GM12878 (cell line): ENCODE measurements at regions not wholly inside any gene's neighbourhood (a gene's known extent, or its start where the extent isn't known, plus 50 kb on each side); places are given as distances from the start of the nearest gene placed in this dataset.

ENCODE experiments used
- ATAC-seq: fragments of 200-7000 bp; cut with Tn5 transposase; 3 replicates; pipeline ENCODE4 v1.9.1; 2020; ENCODE audit warnings: mild to moderate bottlenecking, moderate library complexity
- BruUV-seq: library from RNA; stranded (reverse); fragments of 400-500 nt; replicated peaks from 2 replicates; lab custom pipeline; 2021; lab: Mats Ljungman, UMichigan
- CTCF ChIA-PET: fragments of 300-600 bp; sonication (Branson Sonifier 250); formaldehyde crosslinking; extraction: SDS; loops from one replicate; lab custom pipeline; 2021; ENCODE audit warnings: inconsistent platforms; lab: Yijun Ruan, JAX
- POLR2A ChIA-PET: fragments of 350-600 bp; formaldehyde crosslinking; extraction: SDS; loops from one replicate; lab custom pipeline; 2021; ENCODE audit warnings: inconsistent platforms; lab: Charles Lee
- RAD21 ChIA-PET: fragments of 300-600 bp; sonication (Branson Sonifier 250); formaldehyde crosslinking; loops from one replicate; lab custom pipeline; 2023; ENCODE audit warnings: antibody characterized with exemption; ENCODE audit not compliant: unreplicated experiment; lab: Charles Lee
- SMC1A ChIA-PET: fragments of 300-600 bp; sonication (Branson Sonifier 250); formaldehyde crosslinking; loops from one replicate; lab custom pipeline; 2023; ENCODE audit not compliant: unreplicated experiment, uncharacterized antibody; lab: Charles Lee
- DNase-seq: peaks from one replicate; pipeline ENCODE4 v3.0.0-alpha.2; 2011; ENCODE audit warnings: low read depth, low spot score
- FAIRE-seq: peaks from 3 replicates; lab custom pipeline; 2011; peaks lifted over from hg19 to GRCh38; lab: Jason Lieb, UNC
- H2AFZ ChIP-seq: 2 replicates; pipeline ENCODE4 v1.6.0; 2011; ENCODE audit warnings: low read depth, low read length, control low read depth; ENCODE audit not compliant: control insufficient read depth
- H3K27ac ChIP-seq: 2 replicates; pipeline ENCODE4 v1.5.1; 2011; ENCODE audit warnings: control low read depth; ENCODE audit not compliant: control insufficient read depth, insufficient read depth
- H3K27me3 ChIP-seq, 2 experiments: replicated peaks in 1 of 2; 2 replicates each; pipeline versions ENCODE4 v1.6.0 to v1.6.1; 2011; ENCODE audit warnings: low read length in 1 of 2; ENCODE audit not compliant: control insufficient read depth in 2 of 2, insufficient read depth in 2 of 2
- H3K36me3 ChIP-seq, 2 experiments: 2 replicates each; pipeline ENCODE4 v1.5.1; 2011; ENCODE audit warnings: low read length in 1 of 2; ENCODE audit not compliant: control insufficient read depth in 2 of 2, insufficient read depth in 2 of 2
- H3K4me1 ChIP-seq: 2 replicates; pipeline ENCODE4 v1.6.1; 2011; ENCODE audit warnings: mild to moderate bottlenecking, low read length, moderate library complexity, mixed read lengths; ENCODE audit not compliant: control insufficient read depth, insufficient read depth
- H3K4me2 ChIP-seq: 2 replicates; pipeline ENCODE4 v1.6.0; 2011; ENCODE audit warnings: control low read depth; ENCODE audit not compliant: control insufficient read depth, insufficient read depth
- H3K4me3 ChIP-seq: fragments of 200-600 bp; sonication (generic); 2 replicates; pipeline ENCODE4 v1.5.1; 2016
- H3K79me2 ChIP-seq: 2 replicates; pipeline ENCODE4 v1.6.0; 2011; ENCODE audit warnings: low read length; ENCODE audit not compliant: control insufficient read depth, insufficient read depth
- H3K9ac ChIP-seq: 2 replicates; pipeline ENCODE4 v1.8.0; 2011; ENCODE audit warnings: low read length, control low read depth, mixed read lengths; ENCODE audit not compliant: control insufficient read depth, insufficient read depth
- H3K9me3 ChIP-seq: replicated peaks from 3 replicates; pipeline ENCODE4 v1.5.1; 2011; ENCODE audit warnings: mild to moderate bottlenecking, low read length; ENCODE audit not compliant: control insufficient read depth, insufficient read depth
- H4K20me1 ChIP-seq: 2 replicates; pipeline ENCODE4 v1.6.0; 2011; ENCODE audit not compliant: control insufficient read depth, insufficient read depth
- BHLHE40 ChIP-seq, 2 experiments: fragments of 450-650 bp in 1 of 2; IDR thresholded peaks; 2 replicates each; pipeline ENCODE4 v1.6.1; 2011 to 2017; ENCODE audit warnings: low read depth in 2 of 2, borderline replicate concordance in 1 of 2, improper control_type of control experiment in 1 of 2, low read length in 1 of 2, mild to moderate bottlenecking in 1 of 2
- IRF4 ChIP-seq: IDR thresholded peaks from 2 replicates; pipeline ENCODE4 v1.6.1; 2011; ENCODE audit warnings: low read depth, low read length
- MTA3 ChIP-seq: IDR thresholded peaks from 2 replicates; pipeline ENCODE4 v1.6.1; 2012; ENCODE audit warnings: low read length, inconsistent platforms, borderline replicate concordance
- POLR2A ChIP-seq: IDR thresholded peaks from 2 replicates; pipeline ENCODE4 v1.6.1; 2011; ENCODE audit warnings: low read depth, mild to moderate bottlenecking, low read length
- RAD21 ChIP-seq: IDR thresholded peaks from 2 replicates; pipeline ENCODE4 v1.6.1; 2011; ENCODE audit warnings: mild to moderate bottlenecking, low read depth, low read length, moderate library complexity; ENCODE audit not compliant: insufficient read depth
- ZBED1 ChIP-seq: IDR thresholded peaks from 2 replicates; pipeline ENCODE4 v1.6.1; 2016; ENCODE audit warnings: borderline replicate concordance
- WGBS: methylation state at CpG from one replicate; pipeline ENCODE4 v1.1.6; 2016; ENCODE audit warnings: low lambda C conversion rate; ENCODE audit not compliant: insufficient replicate concordance, insufficient coverage; ENCODE audit errors: missing lambda C conversion rate; 5-methylcytosine and 5-hydroxymethylcytosine counted together
- in situ Hi-C: fragments of 300-500 bp; cut with MboI; formaldehyde crosslinking; loops from 9 replicates; pipeline ENCODE4 v1.14.3; 2018; ENCODE audit warnings: mixed read lengths
- intact Hi-C: fragments of 100-400 bp; cut with micrococcal nuclease; formaldehyde crosslinking; loops from one replicate; pipeline ENCODE4 v1.14.2; 2022; ENCODE audit not compliant: unreplicated experiment
- TF ChIP-seq, protein P1 (sequence below): fragments of 450-650 bp; IDR thresholded peaks from 2 replicates; pipeline ENCODE4 v1.6.1; 2014; ENCODE audit warnings: mild to moderate bottlenecking
- TF ChIP-seq, protein P2 (sequence below), 3 experiments: IDR thresholded peaks in 2 of 3; conservative IDR thresholded peaks in 1 of 3; 2 replicates each; pipeline ENCODE4 v1.5.1; 2011; ENCODE audit warnings: low read depth in 3 of 3, low read length in 3 of 3, mild to moderate bottlenecking in 3 of 3, control low read depth in 2 of 3, moderate library complexity in 2 of 3, inconsistent platforms in 1 of 3, mixed read lengths in 1 of 3; ENCODE audit not compliant: control insufficient read depth in 2 of 3, insufficient read depth in 1 of 3; ENCODE audit errors: extremely low read depth in 1 of 3

DNA sequence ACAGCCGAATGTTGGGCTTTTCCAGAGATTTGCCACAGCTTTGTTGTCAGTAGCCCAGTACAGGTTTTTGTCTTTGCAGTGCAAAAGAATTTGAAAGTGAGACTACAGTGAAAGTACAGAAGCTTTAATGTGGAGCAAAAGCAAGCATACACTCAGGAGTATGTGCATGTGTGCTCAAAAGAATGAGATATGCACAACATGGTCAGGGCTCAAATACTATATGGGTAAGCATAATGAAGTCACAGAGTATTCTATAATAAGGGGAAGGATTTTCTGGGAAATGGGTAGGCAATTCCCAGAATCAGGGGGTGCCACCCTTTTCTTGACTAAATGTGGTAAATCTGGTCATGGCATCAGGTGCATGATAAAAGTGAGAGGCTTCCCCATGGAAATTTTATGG is 72.1 kb upstream of the SULT1C3 start (continued):
- TF ChIP-seq, protein P1, sequence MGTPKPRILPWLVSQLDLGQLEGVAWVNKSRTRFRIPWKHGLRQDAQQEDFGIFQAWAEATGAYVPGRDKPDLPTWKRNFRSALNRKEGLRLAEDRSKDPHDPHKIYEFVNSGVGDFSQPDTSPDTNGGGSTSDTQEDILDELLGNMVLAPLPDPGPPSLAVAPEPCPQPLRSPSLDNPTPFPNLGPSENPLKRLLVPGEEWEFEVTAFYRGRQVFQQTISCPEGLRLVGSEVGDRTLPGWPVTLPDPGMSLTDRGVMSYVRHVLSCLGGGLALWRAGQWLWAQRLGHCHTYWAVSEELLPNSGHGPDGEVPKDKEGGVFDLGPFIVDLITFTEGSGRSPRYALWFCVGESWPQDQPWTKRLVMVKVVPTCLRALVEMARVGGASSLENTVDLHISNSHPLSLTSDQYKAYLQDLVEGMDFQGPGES, result no peak
- no peak for TF ChIP-seq ZBED1
- no peak for TF ChIP-seq POLR2A
- TF ChIP-seq BHLHE40 (IDR thresholded peaks at IDR 0.05; ENCODE audit: borderline replicate concordance in 1 of 2, low read depth in 2 of 2, low read length in 1 of 2), result no peak
- TF ChIP-seq, all 136 proteins: peak for 0

DNA sequence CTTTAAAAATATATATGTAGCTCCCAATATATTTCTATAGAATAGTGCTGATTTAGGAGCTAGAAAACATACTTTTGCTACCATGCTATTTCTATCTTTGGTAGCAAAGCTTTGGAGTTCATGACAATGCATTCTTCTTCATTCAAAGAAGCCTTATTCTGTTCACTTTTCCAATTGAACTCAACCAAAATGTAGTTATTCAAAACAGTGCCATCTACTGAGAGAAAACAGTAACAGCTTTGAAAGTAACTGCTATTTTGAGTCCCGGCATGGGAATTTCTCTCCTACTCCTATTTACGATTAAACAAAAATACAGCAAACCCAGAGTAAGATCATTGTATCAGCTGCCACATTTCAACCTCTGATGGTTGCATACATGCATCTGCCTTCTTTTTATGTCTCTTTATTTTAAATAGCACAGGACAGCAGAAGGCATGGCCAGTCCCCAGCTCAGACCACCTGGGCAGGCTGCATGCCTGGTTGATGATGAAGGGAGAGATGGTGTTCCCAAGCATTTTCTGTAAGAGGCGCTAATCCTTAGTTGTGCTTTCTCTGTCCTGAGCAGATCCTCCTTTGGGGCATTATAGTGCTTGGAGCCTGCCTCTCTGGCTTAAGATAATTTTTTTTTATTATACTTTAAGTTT is 69.7 kb upstream of the SULT1C3 start:
- TF ChIP-seq IRF4, result no peak
- peak; percentile 35; the same call in 1 of the 2 replicates for TF ChIP-seq RAD21
- no peak for TF ChIP-seq MTA3
- TF ChIP-seq, protein P2, sequence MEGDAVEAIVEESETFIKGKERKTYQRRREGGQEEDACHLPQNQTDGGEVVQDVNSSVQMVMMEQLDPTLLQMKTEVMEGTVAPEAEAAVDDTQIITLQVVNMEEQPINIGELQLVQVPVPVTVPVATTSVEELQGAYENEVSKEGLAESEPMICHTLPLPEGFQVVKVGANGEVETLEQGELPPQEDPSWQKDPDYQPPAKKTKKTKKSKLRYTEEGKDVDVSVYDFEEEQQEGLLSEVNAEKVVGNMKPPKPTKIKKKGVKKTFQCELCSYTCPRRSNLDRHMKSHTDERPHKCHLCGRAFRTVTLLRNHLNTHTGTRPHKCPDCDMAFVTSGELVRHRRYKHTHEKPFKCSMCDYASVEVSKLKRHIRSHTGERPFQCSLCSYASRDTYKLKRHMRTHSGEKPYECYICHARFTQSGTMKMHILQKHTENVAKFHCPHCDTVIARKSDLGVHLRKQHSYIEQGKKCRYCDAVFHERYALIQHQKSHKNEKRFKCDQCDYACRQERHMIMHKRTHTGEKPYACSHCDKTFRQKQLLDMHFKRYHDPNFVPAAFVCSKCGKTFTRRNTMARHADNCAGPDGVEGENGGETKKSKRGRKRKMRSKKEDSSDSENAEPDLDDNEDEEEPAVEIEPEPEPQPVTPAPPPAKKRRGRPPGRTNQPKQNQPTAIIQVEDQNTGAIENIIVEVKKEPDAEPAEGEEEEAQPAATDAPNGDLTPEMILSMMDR (IDR thresholded peaks at IDR 0.05 in 2 of 3, conservative IDR thresholded peaks at IDR 0.05 in 1 of 3; ENCODE audit: control insufficient read depth in 2 of 3, extremely low read depth in 1 of 3, insufficient read depth in 1 of 3, low read depth in 3 of 3, low read length in 3 of 3), result peak; percentile 33 to 43 (median 39); a peak in 4 of 6 replicates
- TF ChIP-seq, all 136 proteins: peak for 2
- intact Hi-C loops (no loop called here), in situ Hi-C loops (no loop called here)
- 14% methylated on average over 3 of the region's 3 CpGs for WGBS
- FAIRE-seq (no peak), ATAC-seq (0 out of 3 replicates have a peak, but pooled peaks have one; percentile 34), DNase-seq (no peak)
- no peaks in the 10 kb centered on the region for H3K27me3 ChIP-seq
- no peaks in the 10 kb centered on the region for H3K9me3 ChIP-seq
- no peak overlapping the region for H3K4me3 ChIP-seq
- ChIA-PET POLR2A (no interaction called here), CTCF (interaction anchor here (0.7 to 1.8 kb wide), 9 partner anchors 8 to 1532 kb away, joined by 3 to 10 read pairs (median 3); no protein-coding TSS in a partner anchor), SMC1A (interaction anchor here (0.8 kb wide), 1 partner anchor 14 kb away, joined by 3 read pairs; no protein-coding TSS in a partner anchor), RAD21 (interaction anchor here (0.8 kb wide), 1 partner anchor 13 kb away, joined by 3 read pairs; no protein-coding TSS in a partner anchor)
- H3K79me2 ChIP-seq, result no peaks in the 10 kb centered on the region
- H3K4me2 ChIP-seq, result no peak overlapping the region
- no peaks in the 10 kb centered on the region for H3K36me3 ChIP-seq
- H3K27ac ChIP-seq, result no peak overlapping the region
- no peaks in the 10 kb centered on the region for H3K4me1 ChIP-seq
- H3K9ac ChIP-seq, result no peak overlapping the region
- no peak overlapping the region for H2AFZ ChIP-seq
- BruUV-seq, result no TSS peak
- no peaks in the 10 kb centered on the region for H4K20me1 ChIP-seq
